B cell (primary cell): ENCODE measurements at regions not wholly inside any gene's neighbourhood (a gene's known extent, or its start where the extent isn't known, plus 50 kb on each side); places are given as distances from the start of the nearest gene placed in this dataset.

Experiments used
- CTCF ChIP-seq: fragments of 200-600 bp; IDR thresholded peaks from one replicate; pipeline ENCODE4 v1.8.0; 2022; ENCODE audit warnings: antibody characterized with exemption, mild to moderate bottlenecking
- EZH2 ChIP-seq: IDR thresholded peaks from 2 replicates; pipeline ENCODE4 v1.6.1; 2012; ENCODE audit warnings: borderline replicate concordance, low read depth, mild to moderate bottlenecking, moderate library complexity, low read length; ENCODE audit not compliant: insufficient read depth, poor library complexity, severe bottlenecking

GRCh38 chr9:100652850-100653249 lies 75.0 kb downstream of the CAVIN4 start:
- TF ChIP-seq CTCF (no peak), EZH2 (no peak)
